Keratinocyte (primary cell): ENCODE measurements at regions not wholly inside any gene's neighbourhood (a gene's known extent, or its start where the extent isn't known, plus 50 kb on each side); places are given as distances from the start of the nearest gene placed in this dataset.

Experiments used
- EZH2 ChIP-seq: IDR thresholded peaks from one replicate; pipeline ENCODE4 v1.6.1; 2012; ENCODE audit warnings: inconsistent platforms, mild to moderate bottlenecking, low read length, moderate library complexity
- TF ChIP-seq, protein P1 (sequence below), 3 experiments: IDR thresholded peaks in 1 of 3; conservative IDR thresholded peaks in 1 of 3; optimal IDR thresholded peaks in 1 of 3; 2 replicates in 2 of 3; 3 replicates in 1 of 3; pipeline versions ENCODE3 to v1.5.1; 2011; ENCODE audit warnings: low read length in 3 of 3, mild to moderate bottlenecking in 3 of 3, moderate library complexity in 2 of 3, control low read depth in 1 of 3, inconsistent platforms in 1 of 3; ENCODE audit not compliant: insufficient read depth in 2 of 3; ENCODE audit errors: extremely low read depth in 1 of 3

DNA sequence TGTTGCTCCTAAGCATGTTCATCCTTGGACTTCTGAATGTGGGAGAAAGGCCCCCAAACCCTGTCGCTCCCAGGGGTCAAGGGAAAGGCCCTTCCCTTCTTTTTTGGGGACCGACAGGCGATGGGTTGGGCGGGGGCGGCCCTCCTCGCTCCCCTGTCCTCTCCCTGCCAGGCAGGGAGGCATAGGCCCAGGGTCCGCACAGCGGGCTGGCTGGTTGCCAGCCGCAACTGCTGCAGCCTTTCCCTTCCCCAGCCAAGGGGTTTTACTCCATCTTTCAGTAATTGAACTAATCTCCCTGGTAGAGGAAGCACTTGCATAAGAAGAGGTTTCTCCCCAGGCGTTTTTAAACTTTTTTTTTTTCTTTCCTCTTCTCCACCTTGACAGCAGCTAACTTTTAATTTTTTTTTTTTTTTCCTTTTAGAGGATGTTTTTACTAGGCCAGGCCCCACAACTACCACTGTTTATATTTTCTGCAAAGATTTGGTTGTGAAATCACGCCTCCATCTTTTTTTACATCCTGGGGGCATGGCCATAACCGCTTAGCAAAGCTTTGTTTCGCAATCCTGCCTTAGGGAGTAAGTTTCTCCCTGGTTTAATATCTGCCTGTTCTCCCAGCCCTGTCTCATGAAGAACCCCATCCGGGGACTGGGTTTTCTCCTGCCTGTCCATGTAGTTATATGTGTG, 216.9 kb upstream of the ZNF608 start:
- TF ChIP-seq, protein P1, sequence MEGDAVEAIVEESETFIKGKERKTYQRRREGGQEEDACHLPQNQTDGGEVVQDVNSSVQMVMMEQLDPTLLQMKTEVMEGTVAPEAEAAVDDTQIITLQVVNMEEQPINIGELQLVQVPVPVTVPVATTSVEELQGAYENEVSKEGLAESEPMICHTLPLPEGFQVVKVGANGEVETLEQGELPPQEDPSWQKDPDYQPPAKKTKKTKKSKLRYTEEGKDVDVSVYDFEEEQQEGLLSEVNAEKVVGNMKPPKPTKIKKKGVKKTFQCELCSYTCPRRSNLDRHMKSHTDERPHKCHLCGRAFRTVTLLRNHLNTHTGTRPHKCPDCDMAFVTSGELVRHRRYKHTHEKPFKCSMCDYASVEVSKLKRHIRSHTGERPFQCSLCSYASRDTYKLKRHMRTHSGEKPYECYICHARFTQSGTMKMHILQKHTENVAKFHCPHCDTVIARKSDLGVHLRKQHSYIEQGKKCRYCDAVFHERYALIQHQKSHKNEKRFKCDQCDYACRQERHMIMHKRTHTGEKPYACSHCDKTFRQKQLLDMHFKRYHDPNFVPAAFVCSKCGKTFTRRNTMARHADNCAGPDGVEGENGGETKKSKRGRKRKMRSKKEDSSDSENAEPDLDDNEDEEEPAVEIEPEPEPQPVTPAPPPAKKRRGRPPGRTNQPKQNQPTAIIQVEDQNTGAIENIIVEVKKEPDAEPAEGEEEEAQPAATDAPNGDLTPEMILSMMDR (optimal IDR thresholded peaks at IDR 0.05 in 1 of 3, IDR thresholded peaks at IDR 0.05 in 1 of 3, conservative IDR thresholded peaks at IDR 0.05 in 1 of 3; ENCODE audit: extremely low read depth in 1 of 3, insufficient read depth in 2 of 3, low read length in 3 of 3), result no peak
- no peak for TF ChIP-seq EZH2
